ENCODE measurements at regions not wholly inside any gene's neighbourhood (a gene's known extent, or its start where the extent isn't known, plus 50 kb on each side); places are given as distances from the start of the nearest gene placed in this dataset.

GRCh38 chr6:14520029-14520428 is 402.5 kb downstream of the CD83 start:
- TF ChIP-seq SMC3 (IDR thresholded peaks at IDR 0.05; ENCODE audit: borderline replicate concordance, low read length) (no peak), EP300 (IDR thresholded peaks at IDR 0.05; ENCODE audit: borderline replicate concordance in 1 of 2, control insufficient read depth in 1 of 2, low read depth in 2 of 2, low read length in 2 of 2) (no peak), FOXK2 (IDR thresholded peaks at IDR 0.05) (no peak), CTCF (IDR thresholded peaks at IDR 0.05 in 2 of 3, conservative IDR thresholded peaks at IDR 0.05 in 1 of 3; ENCODE audit: control insufficient read depth in 2 of 3, extremely low read depth in 1 of 3, insufficient read depth in 1 of 3, low read depth in 3 of 3, low read length in 3 of 3) (no peak), REST (IDR thresholded peaks at IDR 0.05; ENCODE audit: low read depth, low read length) (no peak), BHLHE40 (IDR thresholded peaks at IDR 0.05; ENCODE audit: borderline replicate concordance in 1 of 2, low read depth in 2 of 2, low read length in 1 of 2) (no peak)

Measured in GM12878 (cell line).